NB4 (cell line): ENCODE measurements at regions not wholly inside any gene's neighbourhood (a gene's known extent, or its start where the extent isn't known, plus 50 kb on each side); places are given as distances from the start of the nearest gene placed in this dataset.

Source experiments
- DNase-seq: peaks from one replicate; pipeline ENCODE4 v3.0.0; 2010; ENCODE audit warnings: low read depth
- H3K4me3 ChIP-seq: one replicate; pipeline ENCODE4 v1.5.1; 2011; ENCODE audit warnings: mild to moderate bottlenecking, low read depth, low read length, moderate library complexity
- MYC ChIP-seq: IDR thresholded peaks from 2 replicates; pipeline ENCODE4 v1.6.1; 2011; ENCODE audit warnings: low read depth, low read length
- POLR2A ChIP-seq: IDR thresholded peaks from 2 replicates; pipeline ENCODE4 v1.6.1; 2011; ENCODE audit warnings: mild to moderate bottlenecking; ENCODE audit not compliant: insufficient read length; ENCODE audit errors: extremely low read depth
- TF ChIP-seq, protein P1 (sequence below): IDR thresholded peaks from 2 replicates; pipeline ENCODE4 v1.6.1; 2011; ENCODE audit warnings: low read depth, low read length
- TF ChIP-seq, protein P2 (sequence below): IDR thresholded peaks from one replicate; pipeline ENCODE4 v1.5.1; 2012; ENCODE audit warnings: low read depth, low read length

DNA sequence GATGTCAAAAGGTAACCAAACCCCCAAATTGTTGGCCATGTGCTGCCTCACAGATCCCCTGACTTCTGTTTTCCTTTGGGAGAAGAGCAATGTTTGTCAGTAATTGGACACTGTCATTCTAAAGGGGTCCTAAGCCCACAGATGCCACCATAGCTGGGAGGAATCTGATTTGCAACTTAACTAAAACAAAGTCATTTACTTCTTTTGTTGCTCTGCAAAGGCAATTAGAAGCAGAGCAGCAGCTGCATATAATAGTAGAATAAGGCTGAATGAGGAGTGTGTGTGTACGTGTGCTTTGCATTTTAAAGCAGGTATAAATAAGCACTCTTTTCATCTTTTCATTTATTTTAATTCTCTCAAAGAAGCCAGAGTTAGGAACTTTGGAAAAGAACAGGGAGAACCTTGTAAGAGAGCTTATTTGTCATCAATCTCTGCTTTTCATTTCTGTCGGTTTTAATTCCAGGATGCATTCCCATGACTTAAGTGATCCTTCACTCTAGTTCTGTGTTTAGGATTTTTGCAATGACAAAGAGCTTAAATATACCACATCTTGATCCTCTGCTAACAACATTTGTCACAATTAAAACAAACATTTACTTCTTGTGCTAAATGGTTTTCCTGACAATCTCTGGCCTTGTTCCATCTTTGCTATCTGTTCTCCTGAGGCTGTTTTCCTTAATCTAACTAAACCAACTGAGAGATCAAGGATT is 530.2 kb upstream of the CBLB start:
- DNase-seq = no peak
- TF ChIP-seq, protein P1, sequence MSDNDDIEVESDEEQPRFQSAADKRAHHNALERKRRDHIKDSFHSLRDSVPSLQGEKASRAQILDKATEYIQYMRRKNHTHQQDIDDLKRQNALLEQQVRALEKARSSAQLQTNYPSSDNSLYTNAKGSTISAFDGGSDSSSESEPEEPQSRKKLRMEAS = no peak
- no peak overlapping the region for H3K4me3 ChIP-seq

DNA sequence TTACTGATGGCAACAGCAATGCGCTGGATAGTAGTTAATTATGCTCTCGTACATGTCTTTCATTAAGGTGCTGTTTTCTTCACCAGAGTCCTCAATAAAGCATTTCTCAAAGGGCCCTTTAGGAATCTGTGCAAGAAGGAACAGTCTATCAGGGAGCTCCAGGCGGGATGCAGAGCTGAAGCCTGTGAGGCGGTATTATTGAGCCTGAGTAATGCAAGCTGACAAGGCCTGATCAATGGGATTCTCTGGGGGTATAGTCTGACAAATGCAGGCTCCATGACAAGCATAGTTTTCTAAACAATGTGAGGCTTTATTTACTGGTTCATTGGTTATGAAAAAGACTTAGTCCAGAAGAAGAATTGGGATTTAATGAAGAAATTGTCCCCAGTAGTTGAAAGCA is 530.9 kb upstream of the CBLB start:
- TF ChIP-seq MYC = no peak
- TF ChIP-seq POLR2A = no peak
- TF ChIP-seq, protein P2, sequence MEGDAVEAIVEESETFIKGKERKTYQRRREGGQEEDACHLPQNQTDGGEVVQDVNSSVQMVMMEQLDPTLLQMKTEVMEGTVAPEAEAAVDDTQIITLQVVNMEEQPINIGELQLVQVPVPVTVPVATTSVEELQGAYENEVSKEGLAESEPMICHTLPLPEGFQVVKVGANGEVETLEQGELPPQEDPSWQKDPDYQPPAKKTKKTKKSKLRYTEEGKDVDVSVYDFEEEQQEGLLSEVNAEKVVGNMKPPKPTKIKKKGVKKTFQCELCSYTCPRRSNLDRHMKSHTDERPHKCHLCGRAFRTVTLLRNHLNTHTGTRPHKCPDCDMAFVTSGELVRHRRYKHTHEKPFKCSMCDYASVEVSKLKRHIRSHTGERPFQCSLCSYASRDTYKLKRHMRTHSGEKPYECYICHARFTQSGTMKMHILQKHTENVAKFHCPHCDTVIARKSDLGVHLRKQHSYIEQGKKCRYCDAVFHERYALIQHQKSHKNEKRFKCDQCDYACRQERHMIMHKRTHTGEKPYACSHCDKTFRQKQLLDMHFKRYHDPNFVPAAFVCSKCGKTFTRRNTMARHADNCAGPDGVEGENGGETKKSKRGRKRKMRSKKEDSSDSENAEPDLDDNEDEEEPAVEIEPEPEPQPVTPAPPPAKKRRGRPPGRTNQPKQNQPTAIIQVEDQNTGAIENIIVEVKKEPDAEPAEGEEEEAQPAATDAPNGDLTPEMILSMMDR = no peak
- TF ChIP-seq, protein P1 = no peak
- no peak overlapping the region for H3K4me3 ChIP-seq
- no peak for DNase-seq

DNA sequence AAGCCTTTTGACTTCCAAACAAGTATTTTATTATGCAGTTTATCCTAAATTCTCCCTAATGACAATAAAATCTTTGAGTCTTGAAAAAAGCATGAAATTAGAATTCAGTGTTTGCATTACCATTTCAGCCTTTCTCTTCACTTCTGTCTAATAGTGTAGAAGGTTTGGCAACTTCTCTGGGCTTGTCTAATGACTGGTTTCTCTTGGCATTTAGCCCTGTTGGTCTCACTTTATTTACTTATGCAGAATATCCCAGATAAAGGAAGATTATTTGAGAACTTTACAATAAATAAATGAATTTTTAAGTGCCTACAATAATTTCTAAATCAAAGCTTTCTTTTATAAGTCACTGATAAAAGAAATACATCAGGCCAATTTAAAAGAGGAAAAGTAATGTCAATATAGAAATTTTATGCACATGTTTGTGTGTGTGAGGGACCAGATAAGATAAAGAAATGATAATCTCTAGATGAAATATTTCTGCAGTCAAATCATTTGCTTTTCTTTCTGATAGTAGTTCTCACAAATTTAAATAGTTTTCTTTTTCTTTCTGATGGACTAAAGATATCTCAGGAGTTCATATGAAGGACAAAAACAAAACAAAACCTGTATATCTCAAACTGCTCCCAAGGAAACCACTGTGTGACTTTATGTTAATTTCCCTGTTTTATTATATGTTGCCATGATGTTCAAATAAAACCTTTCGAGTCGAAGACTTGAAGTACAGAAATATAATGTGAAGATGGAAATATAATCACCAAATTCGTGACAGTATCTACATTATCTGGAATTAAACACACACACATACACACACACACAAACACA is 533.1 kb upstream of the CBLB start:
- no peak overlapping the region for H3K4me3 ChIP-seq
- no peak for DNase-seq
- TF ChIP-seq, protein P2 = no peak
- TF ChIP-seq, protein P1 = no peak
- TF ChIP-seq POLR2A = no peak
- no peak for TF ChIP-seq MYC

DNA sequence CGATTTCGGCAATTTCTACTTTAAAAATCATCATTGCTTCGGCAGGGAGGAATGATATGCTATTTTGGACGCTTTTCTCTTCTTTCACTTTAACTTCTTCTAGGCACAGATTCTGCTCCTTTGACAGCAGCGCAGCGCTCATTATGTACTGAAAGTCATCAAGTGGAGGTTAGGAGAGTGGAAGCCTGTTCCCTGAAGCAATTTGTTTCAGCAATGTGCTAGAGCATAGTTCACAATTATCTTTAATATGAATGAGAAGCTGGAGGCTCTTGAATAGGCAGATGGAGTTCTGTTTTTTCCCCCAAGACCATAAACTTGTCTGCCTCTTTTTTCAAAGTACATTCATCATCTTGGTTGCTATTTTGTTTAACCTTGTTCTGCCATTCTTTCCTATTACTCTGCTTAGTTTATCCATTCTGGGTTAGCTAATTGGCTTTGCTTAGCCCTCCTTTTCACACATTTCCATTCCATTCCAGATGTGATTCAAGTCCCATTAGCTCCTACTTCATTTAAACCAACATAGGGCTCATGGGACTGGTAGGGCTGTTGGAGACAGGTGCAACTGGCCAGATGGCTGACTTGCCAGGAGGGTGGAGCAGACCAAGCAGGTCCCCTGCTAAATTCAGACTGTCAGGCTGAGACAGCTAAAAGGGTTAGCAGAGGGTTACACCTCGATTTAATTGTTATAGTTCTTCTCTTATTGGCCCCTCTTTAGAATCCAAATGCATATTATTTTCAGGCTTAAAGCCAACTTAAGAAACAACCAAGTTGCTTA is 534.7 kb upstream of the CBLB start:
- TF ChIP-seq MYC = no peak
- no peak for TF ChIP-seq POLR2A
- TF ChIP-seq, protein P2 = no peak
- TF ChIP-seq, protein P1 = no peak
- H3K4me3 ChIP-seq = no peak overlapping the region
- DNase-seq = no peak

DNA sequence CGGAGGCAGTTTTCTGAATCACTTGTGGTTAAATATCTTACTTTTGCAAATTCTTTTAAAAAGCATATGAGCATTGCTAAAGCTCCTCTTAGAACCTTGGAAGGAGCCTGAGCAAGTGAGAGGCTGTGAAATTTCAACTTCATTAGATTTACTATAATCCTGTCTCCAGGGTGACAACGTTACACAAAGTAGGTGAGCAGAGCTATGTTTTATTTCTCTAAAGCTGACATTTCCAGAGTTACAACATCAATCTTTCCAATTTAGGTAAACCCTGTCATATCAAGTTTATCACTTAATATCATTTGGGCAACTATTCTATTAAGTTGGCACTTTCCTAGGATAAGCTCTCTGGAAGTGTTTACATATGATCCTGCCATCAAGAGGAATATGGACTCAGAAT is 544.9 kb upstream of the CBLB start:
- DNase-seq = no peak
- no peak overlapping the region for H3K4me3 ChIP-seq
- TF ChIP-seq MYC (no peak), POLR2A (no peak)
- TF ChIP-seq, protein P1 = no peak
- TF ChIP-seq, protein P2 = no peak

DNA sequence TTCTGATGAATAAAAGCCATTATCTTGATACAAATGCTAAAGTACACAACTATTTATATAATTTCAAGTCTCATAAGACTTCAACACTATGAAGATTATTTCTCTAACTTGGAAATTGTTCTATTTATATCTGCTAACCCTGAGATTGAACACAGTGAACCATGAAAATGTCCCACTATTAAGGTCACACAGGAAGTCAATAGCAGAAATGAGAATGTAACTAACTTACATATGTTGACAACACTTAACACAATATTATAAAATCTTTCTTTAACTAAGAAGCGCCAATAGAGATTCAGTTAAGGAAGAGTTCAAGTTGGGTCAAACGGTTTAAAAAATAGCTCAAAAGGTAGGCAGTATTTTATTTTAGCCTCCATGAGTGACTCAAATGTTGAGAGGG is 551.8 kb upstream of the CBLB start:
- TF ChIP-seq, protein P1 = no peak
- TF ChIP-seq MYC = no peak
- no peak for TF ChIP-seq POLR2A
- TF ChIP-seq, protein P2 = no peak
- DNase-seq = no peak
- no peak overlapping the region for H3K4me3 ChIP-seq
